GM19240 (cell line): ENCODE measurements at regions not wholly inside any gene's neighbourhood (a gene's known extent, or its start where the extent isn't known, plus 50 kb on each side); places are given as distances from the start of the nearest gene placed in this dataset.

Source experiments
- DNase-seq: peaks from one replicate; pipeline ENCODE4 v3.0.0; 2011; ENCODE audit warnings: low spot score; ENCODE audit not compliant: insufficient read length

- no peak for DNase-seq
Observed at GRCh38 chr20:60467771-60468170, 509.5 kb downstream of the CDH26 start.

DNA sequence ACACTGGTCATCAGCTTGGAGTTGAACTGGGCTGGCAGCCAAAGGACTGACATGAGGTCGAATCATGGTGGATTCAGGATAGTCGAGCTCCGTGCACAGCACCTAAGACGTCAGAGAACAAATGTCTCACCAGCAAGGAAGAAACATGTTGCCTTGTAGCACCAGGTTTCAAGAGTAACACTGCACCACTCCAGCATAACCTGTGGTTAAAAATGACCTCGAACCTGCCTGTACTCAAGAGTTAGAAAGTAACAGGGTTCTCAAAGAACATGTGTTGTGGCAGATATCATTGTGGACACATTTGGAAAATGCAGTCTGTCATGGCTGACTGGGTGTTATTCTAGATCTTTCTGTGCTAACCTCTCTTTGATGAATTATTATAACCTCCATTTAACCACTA lies 511.6 kb downstream of the CDH26 start:
- DNase-seq = no peak

GRCh38 chr20:60470366-60470765 lies 512.1 kb downstream of the CDH26 start:
- DNase-seq = no peak

DNA sequence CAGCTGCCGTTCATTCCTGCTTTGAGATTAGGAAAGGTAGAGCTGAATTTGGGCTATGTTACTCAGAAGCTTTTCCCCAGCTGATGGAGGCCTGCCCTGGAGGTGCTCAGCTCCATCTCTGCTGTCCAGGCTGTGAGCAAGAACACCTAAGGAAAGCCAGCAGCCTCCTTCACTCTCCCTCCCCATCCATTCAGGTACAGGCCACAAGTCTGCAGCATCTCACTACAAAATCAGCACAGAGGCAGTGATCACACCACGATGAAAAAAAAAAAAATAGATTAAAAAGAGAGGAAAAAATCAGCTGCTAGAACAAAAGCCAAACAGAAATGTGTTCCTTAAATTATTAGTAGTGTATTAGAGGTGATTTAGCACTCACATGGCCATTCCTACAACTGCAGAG lies 515.0 kb downstream of the CDH26 start:
- DNase-seq = no peak

DNA sequence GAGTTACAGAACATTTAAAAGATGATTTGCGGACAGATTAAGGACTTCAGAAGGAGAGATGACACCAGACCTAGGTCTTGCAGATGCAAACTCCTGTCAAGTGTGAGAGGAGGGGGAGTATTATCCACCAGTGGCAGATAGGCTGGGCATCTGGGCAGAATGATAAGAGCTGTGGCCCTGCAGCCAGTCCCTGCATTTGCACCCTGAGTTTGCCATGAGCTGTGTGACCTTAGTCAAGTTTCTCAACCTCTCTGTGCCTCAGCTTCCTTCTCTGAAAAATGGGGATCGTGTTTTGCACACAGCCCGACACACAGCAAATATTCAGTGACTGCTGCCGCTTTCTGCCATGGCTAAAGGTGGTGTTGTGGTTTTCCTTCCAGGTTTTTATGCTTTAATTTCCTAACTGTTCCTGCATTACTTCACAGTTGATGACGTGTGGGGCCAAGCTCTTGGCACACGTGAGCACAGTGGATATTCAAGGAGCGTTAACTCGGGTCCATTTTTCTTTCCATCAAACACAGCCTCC lies 516.2 kb downstream of the CDH26 start:
- no peak for DNase-seq

- no peak for DNase-seq
Observed at GRCh38 chr20:60476045-60476444, 517.8 kb downstream of the CDH26 start.

DNA sequence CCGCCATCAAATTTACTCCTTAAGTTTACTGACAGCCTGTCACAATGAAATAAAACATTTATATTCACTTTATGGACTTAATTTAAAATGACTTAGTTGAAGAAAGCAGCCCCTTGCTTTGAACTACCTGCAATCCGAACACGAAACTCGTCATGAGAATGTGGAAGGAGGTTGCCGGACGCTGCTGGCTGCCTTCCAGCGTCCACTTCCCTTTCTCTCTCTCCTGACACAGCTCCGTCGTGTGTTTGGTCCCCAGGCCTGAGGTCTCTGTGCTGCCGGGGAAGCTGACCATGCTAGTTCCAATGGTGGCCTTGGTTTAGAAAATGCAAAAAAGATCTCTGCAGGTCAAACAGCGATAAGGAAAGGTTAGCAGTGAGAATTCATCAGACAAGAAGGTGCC lies 519.7 kb downstream of the CDH26 start:
- DNase-seq = no peak

DNA sequence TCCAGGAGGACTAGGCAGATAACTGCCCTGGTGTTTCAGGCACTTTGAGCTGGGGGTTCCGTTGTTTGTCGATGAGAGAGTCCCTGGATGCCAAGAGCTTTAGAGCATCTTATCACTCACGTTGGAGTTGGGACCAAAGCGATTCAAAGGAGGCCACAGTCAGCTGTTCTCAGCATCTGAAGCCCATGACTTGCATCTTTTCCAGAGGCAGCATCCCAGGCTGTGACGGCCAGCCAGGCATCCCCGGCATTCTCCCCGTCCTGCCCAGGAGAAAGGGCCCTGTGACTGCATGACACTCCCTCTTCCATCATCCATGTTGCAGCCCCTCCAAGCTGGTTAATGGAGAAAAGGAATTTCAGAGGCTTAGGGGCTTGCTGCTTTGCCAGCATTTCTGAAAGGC lies 520.3 kb downstream of the CDH26 start:
- no peak for DNase-seq

GRCh38 chr20:60480950-60481742 lies 522.9 kb downstream of the CDH26 start:
- DNase-seq = no peak

DNA sequence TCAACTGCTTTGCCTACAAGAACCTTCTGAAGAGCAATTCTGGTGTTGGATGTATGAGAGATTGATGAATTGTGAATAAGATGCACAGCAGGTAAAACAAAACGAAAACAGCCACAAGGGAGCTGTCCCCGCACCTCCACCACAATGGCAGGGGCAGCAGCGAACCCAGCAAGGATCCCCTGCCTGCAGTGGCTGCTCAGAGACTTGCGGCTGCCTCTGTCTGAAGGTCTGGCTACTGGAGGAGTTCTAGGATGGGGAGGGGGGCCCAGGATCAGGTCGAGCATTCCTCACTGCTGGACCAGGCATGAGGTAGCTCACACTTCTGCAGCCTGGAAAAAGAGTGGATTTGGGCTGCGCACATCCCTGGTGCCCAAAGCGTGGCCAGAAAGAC lies 523.5 kb downstream of the CDH26 start:
- no peak for DNase-seq

DNA sequence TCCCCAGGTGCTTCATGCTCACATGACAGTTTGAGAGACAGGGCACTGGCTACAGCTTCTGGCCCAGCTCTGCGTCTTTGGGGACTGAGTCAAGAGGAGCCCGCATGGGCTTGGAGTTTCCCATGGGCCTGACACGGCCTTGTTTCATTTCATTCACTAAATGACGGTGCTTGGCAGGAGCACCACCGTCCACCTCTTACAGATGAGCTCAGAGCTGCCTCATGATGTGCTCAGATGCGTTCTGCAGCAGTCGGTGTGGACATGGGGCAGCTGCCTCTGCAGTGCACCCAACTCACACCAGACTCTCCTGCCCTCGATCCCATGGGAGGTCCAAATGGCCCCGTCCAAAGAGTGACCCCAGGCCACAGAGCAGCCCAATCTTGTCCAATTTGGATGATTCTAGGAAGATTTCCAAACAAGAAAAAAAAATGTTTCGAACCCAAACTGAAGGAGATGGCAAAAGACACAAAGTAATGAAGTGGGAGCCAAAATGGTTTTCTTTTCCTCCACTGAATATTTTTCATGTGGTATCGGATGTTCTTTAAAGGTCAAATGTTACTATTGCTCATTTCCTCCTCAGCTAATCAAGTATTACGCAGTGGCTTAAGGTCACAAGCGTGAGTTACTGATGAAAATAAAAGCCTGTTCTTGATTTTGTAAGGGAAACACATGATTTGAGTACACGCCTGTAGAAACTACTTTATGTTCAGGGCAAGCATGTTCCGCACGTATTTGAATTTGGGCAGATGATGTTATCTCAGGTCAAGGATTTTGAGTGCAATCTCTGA lies 524.2 kb downstream of the CDH26 start:
- no peak for DNase-seq

GRCh38 chr20:60483371-60483770 lies 525.1 kb downstream of the CDH26 start:
- no peak for DNase-seq

DNA sequence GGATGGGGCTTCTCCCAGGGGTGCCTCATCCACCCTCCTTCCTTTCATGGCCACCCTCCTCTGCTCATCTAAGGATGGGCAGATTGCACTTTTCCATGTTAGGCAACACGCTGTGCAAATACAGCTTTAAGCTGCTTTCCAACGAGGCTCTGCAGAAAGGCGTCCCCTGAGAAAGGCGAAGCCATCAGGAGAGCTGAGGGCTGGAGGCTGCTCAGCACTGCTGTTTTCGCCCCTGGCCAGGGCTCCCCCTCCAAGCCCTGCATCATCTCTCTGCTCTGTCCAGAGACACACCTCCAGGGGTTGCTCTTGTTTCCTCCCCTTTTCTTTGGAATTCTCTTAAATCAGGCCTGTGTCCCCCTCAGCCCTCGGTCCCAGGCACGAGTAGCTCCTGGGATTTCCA lies 526.1 kb downstream of the CDH26 start:
- no peak for DNase-seq

DNA sequence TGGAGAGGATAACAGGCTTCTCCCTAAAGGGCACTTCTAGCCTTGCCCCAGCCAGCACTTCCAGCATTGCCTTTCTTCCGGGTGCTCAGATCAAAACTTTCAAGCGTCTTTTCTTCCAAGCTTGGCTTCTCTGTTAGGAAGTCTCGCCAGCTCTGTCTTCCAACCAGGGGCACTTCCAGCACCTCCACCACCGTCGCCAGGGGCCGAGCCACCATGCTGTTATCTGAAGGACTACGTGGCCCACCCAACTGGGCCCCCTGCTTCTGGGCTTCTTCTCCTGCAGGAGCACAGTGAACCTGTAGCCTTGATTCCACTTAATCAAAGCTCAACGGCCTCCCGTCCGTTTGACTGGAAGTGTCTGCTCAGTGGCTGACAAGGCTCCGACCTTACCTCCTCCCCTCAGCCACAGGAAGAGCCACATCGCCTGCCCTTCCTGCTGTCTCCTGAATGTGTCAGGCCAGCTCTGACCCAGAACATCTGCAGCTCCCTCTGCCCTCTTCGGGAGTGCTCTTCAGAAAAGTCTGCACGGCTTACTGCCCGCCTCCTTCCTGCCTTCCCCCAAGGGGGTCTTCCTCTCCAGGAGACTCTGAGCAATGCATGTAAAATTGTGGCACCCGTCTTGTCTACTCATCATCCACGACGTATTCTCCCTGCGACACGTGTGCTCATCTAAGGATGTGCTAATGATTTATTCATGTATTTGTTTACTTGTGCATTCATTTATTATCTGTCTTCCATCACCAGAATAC lies 527.0 kb downstream of the CDH26 start:
- no peak for DNase-seq

DNA sequence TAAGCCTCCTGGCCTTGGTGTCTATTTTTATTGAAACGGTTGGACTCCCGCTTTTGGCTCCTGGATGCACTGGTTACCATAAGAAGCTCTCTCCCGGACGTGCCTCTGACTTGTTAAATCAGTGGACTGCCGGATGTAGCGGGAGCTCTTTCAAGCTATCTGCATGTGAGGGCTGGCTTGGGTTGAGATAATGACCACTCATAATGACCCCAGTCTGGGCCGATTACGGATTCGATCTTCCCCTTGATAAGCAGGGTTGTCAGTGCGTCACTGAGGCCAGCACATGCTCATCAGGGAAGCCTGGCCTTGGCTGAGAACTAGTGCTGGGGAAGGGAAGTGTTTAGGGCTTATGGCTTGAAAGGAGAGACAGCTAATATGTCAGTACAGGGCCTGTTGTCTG lies 528.1 kb downstream of the CDH26 start:
- DNase-seq = no peak

DNA sequence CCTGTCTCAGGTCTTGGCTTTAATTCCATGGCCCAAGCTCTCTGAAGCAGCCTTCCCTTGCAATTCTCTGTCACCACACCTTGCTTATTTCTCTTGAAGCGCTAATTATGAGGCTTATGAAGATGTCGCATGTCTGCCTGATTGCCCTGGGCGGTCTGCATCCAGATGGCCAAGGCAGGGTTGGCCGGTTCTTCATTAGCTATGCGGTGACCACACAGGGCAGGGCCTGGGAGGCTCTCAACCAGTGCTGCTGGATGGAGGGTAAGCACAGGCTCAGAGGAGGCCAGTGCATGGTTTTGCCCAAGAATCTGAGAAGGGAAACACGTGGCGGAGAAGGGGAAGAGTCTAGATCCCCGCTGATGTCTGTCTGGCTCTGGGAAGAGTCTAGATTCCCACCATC lies 528.7 kb downstream of the CDH26 start:
- no peak for DNase-seq

DNA sequence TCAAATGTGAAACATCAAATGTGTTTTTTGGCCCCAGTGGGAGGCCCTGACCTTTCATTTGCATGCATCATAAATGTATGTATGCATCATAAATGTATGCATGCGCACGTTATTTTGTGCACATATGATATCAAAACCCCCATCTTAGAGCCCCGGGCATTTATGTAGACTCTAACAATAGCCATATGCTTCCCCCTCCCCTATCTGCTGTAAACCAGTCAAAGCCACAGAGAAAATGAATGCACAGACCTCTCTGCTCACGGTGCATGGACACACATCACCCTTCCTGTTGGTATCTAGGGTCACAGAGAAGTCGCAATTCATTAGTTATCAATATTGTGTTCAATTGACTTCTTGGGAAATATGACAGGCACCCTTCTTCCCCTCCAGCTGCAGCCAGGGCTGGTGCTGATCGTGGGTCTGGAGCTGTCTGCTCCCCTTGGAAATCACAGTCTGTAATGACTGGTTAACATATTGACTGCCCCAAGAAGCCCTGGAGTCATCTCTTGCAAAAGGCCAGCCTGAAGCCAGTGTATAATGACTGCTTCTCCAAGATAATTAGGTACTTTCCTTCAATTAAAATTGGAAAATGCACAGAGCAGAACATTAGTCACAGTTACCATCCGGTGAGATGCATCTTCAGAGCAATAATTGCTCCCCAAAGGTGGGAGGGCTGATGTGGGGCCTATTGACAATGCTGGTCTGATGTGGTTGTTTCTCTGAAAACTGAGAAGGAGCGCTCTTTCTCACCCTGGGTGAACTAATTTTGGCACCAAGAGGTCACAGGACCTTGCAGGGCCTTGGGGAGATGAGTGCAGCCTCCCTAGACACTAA lies 532.2 kb downstream of the CDH26 start:
- no peak for DNase-seq

GRCh38 chr20:60491051-60491581 lies 532.9 kb downstream of the CDH26 start:
- DNase-seq = no peak

GRCh38 chr20:60494476-60494875 lies 536.3 kb downstream of the CDH26 start:
- no peak for DNase-seq

GRCh38 chr20:60497298-60498035 lies 539.2 kb downstream of the CDH26 start:
- DNase-seq = no peak
